Spleen (tissue), 7 donors: ENCODE measurements at regions not wholly inside any gene's neighbourhood (a gene's known extent, or its start where the extent isn't known, plus 50 kb on each side); places are given as distances from the start of the nearest gene placed in this dataset.

Experiments used
- CTCF ChIP-seq, 11 experiments: fragments of 200-600 bp in 7 of 11; fragments of 450-650 bp in 4 of 11; sonication (generic) in 4 of 11; IDR thresholded peaks in 8 of 11; conservative IDR thresholded peaks in 3 of 11; 1 replicate in 7 of 11; 2 replicates in 4 of 11; pipeline versions ENCODE4 v1.4.0 to v1.8.0; 2016 to 2021; ENCODE audit warnings: antibody characterized with exemption in 11 of 11, inconsistent platforms in 4 of 11, mild to moderate bottlenecking in 1 of 11
- POLR2A ChIP-seq, 3 donors: fragments of 450-650 bp; IDR thresholded peaks; one replicate each; pipeline ENCODE4 v1.5.1; 2017; ENCODE audit warnings: antibody characterized with exemption in 3 of 3, mild to moderate bottlenecking in 1 of 3
- POLR2AphosphoS5 ChIP-seq, 3 donors: sonication (generic); formaldehyde crosslinking; IDR thresholded peaks; one replicate each; pipeline ENCODE4 v1.5.1; 2017; ENCODE audit warnings: antibody characterized with exemption in 3 of 3
- donor health status: DM: no; HTN: no; CAD: no; lungs with moderate emphysema.
- donor health status: DM: no; HTN: no; CAD: no.
- donor health status: DM: no; HTN: no; CAD: no.

GRCh38 chr2:60230596-60230995 is 322.9 kb downstream of the BCL11A start:
- no peak for TF ChIP-seq CTCF (IDR thresholded peaks at IDR 0.05 in 8 of 11, conservative IDR thresholded peaks at IDR 0.05 in 3 of 11)
- no peak for TF ChIP-seq POLR2A (IDR thresholded peaks at IDR 0.05)
- TF ChIP-seq POLR2AphosphoS5 (IDR thresholded peaks at IDR 0.05): no peak
